H9 (cell line): ENCODE measurements at regions not wholly inside any gene's neighbourhood (a gene's known extent, or its start where the extent isn't known, plus 50 kb on each side); places are given as distances from the start of the nearest gene placed in this dataset.

Experiments used
- DNase-seq: peaks from one replicate; pipeline ENCODE4 v3.0.0-alpha.2; 2017
- H2AFZ ChIP-seq: one replicate; pipeline ENCODE4 v1.6.1; 2013; ENCODE audit warnings: mild to moderate bottlenecking, low read length, control low read depth, moderate library complexity
- H2AK5ac ChIP-seq: 2 replicates; pipeline ENCODE4 v1.6.1; 2013; ENCODE audit warnings: low read length, control low read depth, mixed read lengths; ENCODE audit not compliant: insufficient read length
- H2BK120ac ChIP-seq: one replicate; pipeline ENCODE4 v1.6.1; 2013; ENCODE audit warnings: low read depth, mild to moderate bottlenecking, low read length, control low read depth, inconsistent platforms; ENCODE audit not compliant: poor library complexity, severe bottlenecking
- H2BK12ac ChIP-seq: 2 replicates; pipeline ENCODE4 v1.6.1; 2013; ENCODE audit warnings: low read length, control low read depth, mixed read lengths, low read depth; ENCODE audit not compliant: insufficient read length
- H2BK15ac ChIP-seq: 2 replicates; pipeline ENCODE4 v1.6.1; 2013; ENCODE audit warnings: low read depth, low read length, control low read depth
- H2BK20ac ChIP-seq: one replicate; pipeline ENCODE4 v1.6.1; 2013; ENCODE audit warnings: low read depth, mild to moderate bottlenecking, low read length, control low read depth, inconsistent platforms; ENCODE audit not compliant: poor library complexity, severe bottlenecking
- H2BK5ac ChIP-seq: 2 replicates; pipeline ENCODE4 v1.6.1; 2013; ENCODE audit warnings: low read length, control low read depth, mixed read lengths; ENCODE audit not compliant: insufficient read length
- H3K14ac ChIP-seq: 2 replicates; pipeline ENCODE4 v1.6.1; 2013; ENCODE audit warnings: low read length, control low read depth; ENCODE audit not compliant: insufficient read depth
- H3K18ac ChIP-seq: 2 replicates; pipeline ENCODE4 v1.6.1; 2013; ENCODE audit warnings: low read depth, mild to moderate bottlenecking, mixed read lengths, low read length, control low read depth; ENCODE audit not compliant: insufficient read length
- H3K23ac ChIP-seq: 2 replicates; pipeline ENCODE4 v1.6.1; 2013; ENCODE audit warnings: low read length, control low read depth, mixed read lengths, low read depth; ENCODE audit not compliant: insufficient read length
- H3K23me2 ChIP-seq: 2 replicates; pipeline ENCODE4 v1.6.1; 2013; ENCODE audit warnings: low read depth, mild to moderate bottlenecking, mixed read lengths, low read length, control low read depth; ENCODE audit not compliant: insufficient read length, poor library complexity, severe bottlenecking
- H3K27ac ChIP-seq: 2 replicates; pipeline ENCODE4 v1.5.1; 2013; ENCODE audit warnings: low read length, control low read depth, mixed read lengths, low read depth; ENCODE audit not compliant: insufficient read length
- H3K27me3 ChIP-seq: 2 replicates; pipeline ENCODE4 v1.6.1; 2013; ENCODE audit warnings: low read length, control low read depth, inconsistent platforms; ENCODE audit not compliant: insufficient read depth
- H3K4ac ChIP-seq: 2 replicates; pipeline ENCODE4 v1.6.1; 2013; ENCODE audit warnings: low read depth, mild to moderate bottlenecking, control low read depth, inconsistent platforms, low read length, moderate library complexity
- H3K4me1 ChIP-seq: 2 replicates; pipeline ENCODE4 v1.6.1; 2013; ENCODE audit warnings: low read length, control low read depth, inconsistent platforms; ENCODE audit not compliant: insufficient read depth
- H3K4me2 ChIP-seq: 2 replicates; pipeline ENCODE4 v1.6.1; 2013; ENCODE audit warnings: low read length, control low read depth, mixed read lengths; ENCODE audit not compliant: insufficient read length, insufficient read depth
- H3K56ac ChIP-seq: 2 replicates; pipeline ENCODE4 v1.6.1; 2013; ENCODE audit warnings: low read depth, mild to moderate bottlenecking, mixed read lengths, low read length, control low read depth; ENCODE audit not compliant: insufficient read length
- H3K79me1 ChIP-seq: 2 replicates; pipeline ENCODE4 v1.6.1; 2013; ENCODE audit warnings: low read depth, mild to moderate bottlenecking, moderate library complexity, low read length, control low read depth, inconsistent platforms; ENCODE audit not compliant: insufficient read depth, poor library complexity, severe bottlenecking
- H3K79me2 ChIP-seq: 2 replicates; pipeline ENCODE4 v1.6.1; 2013; ENCODE audit warnings: low read length, control low read depth, inconsistent platforms; ENCODE audit not compliant: insufficient read depth
- H3K9ac ChIP-seq: 2 replicates; pipeline ENCODE4 v1.6.1; 2013; ENCODE audit warnings: low read length, control low read depth, mixed read lengths; ENCODE audit not compliant: insufficient read length; ENCODE audit errors: extremely low read depth
- H3K9me3 ChIP-seq: one replicate; pipeline ENCODE4 v1.6.1; 2013; ENCODE audit warnings: low read depth, low read length, inconsistent platforms; ENCODE audit not compliant: control insufficient read depth
- H3T11ph ChIP-seq: one replicate; pipeline ENCODE4 v1.6.1; 2013; ENCODE audit warnings: mild to moderate bottlenecking, low read length, control low read depth, inconsistent platforms
- H4K20me1 ChIP-seq: one replicate; pipeline ENCODE4 v1.6.1; 2013; ENCODE audit not compliant: control insufficient read depth, insufficient read length, insufficient read depth
- H4K5ac ChIP-seq: 2 replicates; pipeline ENCODE4 v1.6.1; 2013; ENCODE audit warnings: low read depth, mild to moderate bottlenecking, mixed read lengths, low read length, control low read depth; ENCODE audit not compliant: insufficient read length
- H4K8ac ChIP-seq: replicated peaks from 2 replicates; pipeline ENCODE4 v1.6.1; 2013; ENCODE audit warnings: low read length, control low read depth, mixed read lengths, low read depth; ENCODE audit not compliant: insufficient read length
- H4K91ac ChIP-seq: 2 replicates; pipeline ENCODE4 v1.6.1; 2013; ENCODE audit warnings: low read depth, mild to moderate bottlenecking, moderate library complexity, mixed read lengths, low read length, control low read depth; ENCODE audit not compliant: insufficient read length
- H3K27ac Mint-ChIP-seq, 3 experiments: 2 replicates in 2 of 3; 3 replicates in 1 of 3; pipeline ENCODE4 v1.8.0; 2020 to 2021; ENCODE audit warnings: mixed read lengths in 3 of 3, mild to moderate bottlenecking in 1 of 3, moderate library complexity in 1 of 3
- H3K27me3 Mint-ChIP-seq: 2 replicates; pipeline ENCODE4 v1.8.0; 2021; ENCODE audit warnings: low read depth, mild to moderate bottlenecking, moderate library complexity, mixed read lengths
- H3K36me3 Mint-ChIP-seq, 3 experiments: 2 replicates in 2 of 3; 3 replicates in 1 of 3; pipeline ENCODE4 v1.8.0; 2020 to 2021; ENCODE audit warnings: low read depth in 3 of 3, mixed read lengths in 3 of 3; ENCODE audit not compliant: insufficient read depth in 1 of 3
- H3K4me1 Mint-ChIP-seq, 2 experiments: 2 replicates each; pipeline ENCODE4 v1.8.0; 2020; ENCODE audit warnings: mixed read lengths in 2 of 2
- H3K4me3 Mint-ChIP-seq, 2 experiments: 2 replicates in 1 of 2; 3 replicates in 1 of 2; pipeline ENCODE4 v1.8.0; 2020 to 2021; ENCODE audit warnings: mild to moderate bottlenecking in 2 of 2, mixed read lengths in 2 of 2, moderate library complexity in 1 of 2
- H3K9me3 Mint-ChIP-seq, 2 experiments: 2 replicates in 1 of 2; 3 replicates in 1 of 2; pipeline ENCODE4 v1.8.0; 2020; ENCODE audit warnings: mild to moderate bottlenecking in 2 of 2, mixed read lengths in 2 of 2, moderate library complexity in 1 of 2
- WGBS: extraction: QIAGEN DNeasy Blood & Tissue Kit; methylation state at CpG from one replicate; pipeline ENCODE4 v1.1.7; 2013; ENCODE audit warnings: missing lambda C conversion rate, low lambda C conversion rate, mixed read lengths; ENCODE audit not compliant: insufficient read length; ENCODE audit errors: extremely low coverage; 5-methylcytosine and 5-hydroxymethylcytosine counted together
- TF ChIP-seq, protein P1 (sequence below): fragments of 200-600 bp; sonication (generic); conservative IDR thresholded peaks from 3 replicates; pipeline ENCODE4 v1.8.0; 2021; ENCODE audit warnings: antibody characterized with exemption, mild to moderate bottlenecking

DNA sequence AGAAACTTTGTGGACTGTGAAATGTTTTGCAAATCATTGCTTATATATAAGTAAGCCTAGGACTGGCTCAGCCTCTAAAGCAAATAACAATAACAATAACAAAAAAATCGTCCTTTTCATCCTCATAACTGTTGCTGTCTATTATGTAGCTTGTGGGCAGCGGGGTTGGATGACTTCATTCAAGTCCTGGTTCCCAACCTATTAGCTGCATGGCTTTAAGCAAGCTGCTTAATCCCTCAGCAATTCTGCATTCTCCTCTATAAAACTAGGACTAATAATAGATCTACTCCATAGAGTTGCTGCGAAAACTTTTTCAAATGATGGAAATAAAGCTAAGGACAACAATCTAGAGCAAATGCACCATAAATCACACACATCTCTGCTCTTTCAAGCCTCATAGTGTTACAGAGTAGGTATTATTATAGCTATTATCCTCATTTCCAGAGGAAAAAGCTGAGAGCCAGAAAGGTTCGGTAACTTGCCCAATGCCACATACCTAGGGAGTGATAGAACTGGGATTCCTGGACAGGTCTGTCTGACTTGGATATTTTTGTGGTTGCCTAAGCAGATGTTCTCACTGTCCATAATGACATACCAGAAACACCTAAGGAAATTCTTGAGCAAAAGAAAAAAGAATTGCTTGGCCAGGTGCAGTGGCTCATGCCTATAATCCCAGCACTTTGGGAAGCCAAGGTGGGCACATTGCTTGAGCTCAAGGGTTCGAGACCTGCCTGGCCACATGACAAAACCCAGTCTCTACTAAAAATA, 98.8 kb upstream of the ADRA1B start:
- WGBS, result no CpG with 5 or more reads among the region's 5 CpGs
- H3K79me1 ChIP-seq, result no peaks in the 10 kb centered on the region
- H4K5ac ChIP-seq, result no peak overlapping the region
- no peak overlapping the region for H2BK5ac ChIP-seq
- H3K56ac ChIP-seq, result no peak overlapping the region
- H3K9ac ChIP-seq, result no peak overlapping the region
- H3K9me3 ChIP-seq, result no peaks in the 10 kb centered on the region
- TF ChIP-seq, protein P1, sequence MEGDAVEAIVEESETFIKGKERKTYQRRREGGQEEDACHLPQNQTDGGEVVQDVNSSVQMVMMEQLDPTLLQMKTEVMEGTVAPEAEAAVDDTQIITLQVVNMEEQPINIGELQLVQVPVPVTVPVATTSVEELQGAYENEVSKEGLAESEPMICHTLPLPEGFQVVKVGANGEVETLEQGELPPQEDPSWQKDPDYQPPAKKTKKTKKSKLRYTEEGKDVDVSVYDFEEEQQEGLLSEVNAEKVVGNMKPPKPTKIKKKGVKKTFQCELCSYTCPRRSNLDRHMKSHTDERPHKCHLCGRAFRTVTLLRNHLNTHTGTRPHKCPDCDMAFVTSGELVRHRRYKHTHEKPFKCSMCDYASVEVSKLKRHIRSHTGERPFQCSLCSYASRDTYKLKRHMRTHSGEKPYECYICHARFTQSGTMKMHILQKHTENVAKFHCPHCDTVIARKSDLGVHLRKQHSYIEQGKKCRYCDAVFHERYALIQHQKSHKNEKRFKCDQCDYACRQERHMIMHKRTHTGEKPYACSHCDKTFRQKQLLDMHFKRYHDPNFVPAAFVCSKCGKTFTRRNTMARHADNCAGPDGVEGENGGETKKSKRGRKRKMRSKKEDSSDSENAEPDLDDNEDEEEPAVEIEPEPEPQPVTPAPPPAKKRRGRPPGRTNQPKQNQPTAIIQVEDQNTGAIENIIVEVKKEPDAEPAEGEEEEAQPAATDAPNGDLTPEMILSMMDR, result no peak
- H3K27ac ChIP-seq, result no peak overlapping the region
- no peak overlapping the region for H2BK120ac ChIP-seq
- no peaks in the 10 kb centered on the region; the same call in 1 of the 2 replicates for H3K4me1 ChIP-seq
- H3K27me3 ChIP-seq, result no peaks in the 10 kb centered on the region
- H2AK5ac ChIP-seq, result no peak overlapping the region
- H3K18ac ChIP-seq, result no peak overlapping the region
- no peak overlapping the region for H3K4ac ChIP-seq
- H4K20me1 ChIP-seq, result no peaks in the 10 kb centered on the region
- no peak overlapping the region for H2BK12ac ChIP-seq
- Mint-ChIP-seq H3K4me3 (no peak overlapping the region), H3K27ac (no peak overlapping the region), H3K9me3 (peaks cover 0 to under 1% of the 10 kb centered on the region in 2 experiments; a peak in 1 of 5 replicates), H3K27me3 (0 out of 2 replicates have a peak, but pooled peaks cover 2% of the 10 kb centered on the region), H3K4me1 (peaks cover 5 to 8% of the 10 kb centered on the region in 2 experiments), H3K36me3 (no peaks in the 10 kb centered on the region)
- H2AFZ ChIP-seq, result no peak overlapping the region
- H2BK15ac ChIP-seq, result no peak overlapping the region
- H3K14ac ChIP-seq, result no peak overlapping the region
- no peak for DNase-seq
- no peak overlapping the region for H4K8ac ChIP-seq
- no peaks in the 10 kb centered on the region for H3K79me2 ChIP-seq
- H3K4me2 ChIP-seq, result no peak overlapping the region
- H2BK20ac ChIP-seq, result no peak overlapping the region
- H3T11ph ChIP-seq, result no peak overlapping the region
- no peak overlapping the region for H4K91ac ChIP-seq
- H3K23me2 ChIP-seq, result no peaks in the 10 kb centered on the region
- no peak overlapping the region for H3K23ac ChIP-seq
